ENCODE measurements at regions not wholly inside any gene's neighbourhood (a gene's known extent, or its start where the extent isn't known, plus 50 kb on each side); places are given as distances from the start of the nearest gene placed in this dataset.
A peak's percentile ranks its signal among the peaks of the same experiment; 100 is the strongest.

GRCh38 chr20:17848249-17849048 is 120.1 kb downstream of the SNX5 start:
- no peaks in the 10 kb centered on the region for H3K36me3 ChIP-seq (ENCODE audit: insufficient read depth, low read length)
- no peak overlapping the region for H3K4me2 ChIP-seq (ENCODE audit: low read length)
- no peak for TF ChIP-seq CTCF (IDR thresholded peaks at IDR 0.05; ENCODE audit: insufficient read depth, low read depth, low read length)
- no peak for TF ChIP-seq EZH2 (IDR thresholded peaks at IDR 0.05; ENCODE audit: insufficient read depth, low read length)
- peaks cover 38% of the 10 kb centered on the region for H3K4me1 ChIP-seq (ENCODE audit: insufficient read depth, low read length)
- peaks cover 23% of the 10 kb centered on the region for H3K4me1 Mint-ChIP-seq (ENCODE audit: low read depth, unreplicated experiment)
- no peak overlapping the region for H2AFZ ChIP-seq (ENCODE audit: low read depth, low read length)
- H3K9me3 Mint-ChIP-seq (ENCODE audit: unreplicated experiment): peaks cover 11% of the 10 kb centered on the region
- H3K27me3 Mint-ChIP-seq (ENCODE audit: low read depth, unreplicated experiment): no peaks in the 10 kb centered on the region
- H3K27ac Mint-ChIP-seq (ENCODE audit: unreplicated experiment): peak overlapping the region; percentile 60
- H3K4me3 ChIP-seq (ENCODE audit: insufficient read depth, low read depth, low read length): no peak overlapping the region
- no peak overlapping the region for H3K27ac ChIP-seq (ENCODE audit: low read depth, low read length)
- no peaks in the 10 kb centered on the region for H3K79me2 ChIP-seq (ENCODE audit: insufficient read depth, low read length)
- no peaks in the 10 kb centered on the region for H3K9me3 ChIP-seq (ENCODE audit: insufficient read depth, low read depth, low read length)
- no peaks in the 10 kb centered on the region for H3K36me3 Mint-ChIP-seq (ENCODE audit: low read depth, unreplicated experiment)
- H3K27me3 ChIP-seq (ENCODE audit: insufficient read depth, low read length): no peaks in the 10 kb centered on the region
- no peak overlapping the region for H3K4me3 Mint-ChIP-seq (ENCODE audit: unreplicated experiment)
- FAIRE-seq (no peak), DNase-seq (ENCODE audit: low read depth) (no peak)
- no peaks in the 10 kb centered on the region for H4K20me1 ChIP-seq (ENCODE audit: insufficient read depth, low read length)
- no peak overlapping the region for H3K9ac ChIP-seq (ENCODE audit: low read length)

- Histone ChIP-seq H3K36me3 (ENCODE audit: insufficient read depth, low read length) (no peaks in the 10 kb centered on the region), H3K9ac (ENCODE audit: low read length) (no peak overlapping the region), H3K27me3 (ENCODE audit: insufficient read depth, low read length) (no peaks in the 10 kb centered on the region), H3K4me3 (ENCODE audit: insufficient read depth, low read depth, low read length) (no peak overlapping the region), H3K9me3 (ENCODE audit: insufficient read depth, low read depth, low read length) (no peaks in the 10 kb centered on the region), H4K20me1 (ENCODE audit: insufficient read depth, low read length) (no peaks in the 10 kb centered on the region), H3K4me1 (ENCODE audit: insufficient read depth, low read length) (peaks cover 56% of the 10 kb centered on the region), H3K27ac (ENCODE audit: low read depth, low read length) (peak overlapping the region; percentile 12), H3K4me2 (ENCODE audit: low read length) (peak overlapping the region; percentile 51), H3K79me2 (ENCODE audit: insufficient read depth, low read length) (no peaks in the 10 kb centered on the region), H2AFZ (ENCODE audit: low read depth, low read length) (peak overlapping the region; percentile 38)
- H3K4me1 Mint-ChIP-seq (ENCODE audit: low read depth, unreplicated experiment): peaks cover 32% of the 10 kb centered on the region
- FAIRE-seq (no peak), DNase-seq (ENCODE audit: low read depth) (peak; percentile 55)
- no peaks in the 10 kb centered on the region for H3K36me3 Mint-ChIP-seq (ENCODE audit: low read depth, unreplicated experiment)
- H3K4me3 Mint-ChIP-seq (ENCODE audit: unreplicated experiment): no peak overlapping the region
- TF ChIP-seq EZH2 (IDR thresholded peaks at IDR 0.05; ENCODE audit: insufficient read depth, low read length): no peak
- TF ChIP-seq CTCF (IDR thresholded peaks at IDR 0.05; ENCODE audit: insufficient read depth, low read depth, low read length): no peak
- H3K27ac Mint-ChIP-seq (ENCODE audit: unreplicated experiment): no peak overlapping the region
- H3K27me3 Mint-ChIP-seq (ENCODE audit: low read depth, unreplicated experiment): no peaks in the 10 kb centered on the region
- H3K9me3 Mint-ChIP-seq (ENCODE audit: unreplicated experiment): peaks cover 11% of the 10 kb centered on the region
Observed at GRCh38 chr20:17845701-17846475, 122.7 kb downstream of the SNX5 start.
